Heart right ventricle (tissue), 16 donors: ENCODE measurements at regions not wholly inside any gene's neighbourhood (a gene's known extent, or its start where the extent isn't known, plus 50 kb on each side); places are given as distances from the start of the nearest gene placed in this dataset.

Source experiments
- ATAC-seq, 8 donors: fragments of 200-7000 bp; cut with Tn5 transposase; one replicate each; pipeline ENCODE4 v1.9.1; 2020; ENCODE audit warnings: mild to moderate bottlenecking in 8 of 8, moderate library complexity in 8 of 8, moderate number of reproducible peaks in 1 of 8
- DNase-seq, 2 donors: peaks; one replicate each; pipeline ENCODE4 v3.0.0-alpha.2; 2020
- H3K27ac ChIP-seq, 10 donors: fragments of 200-600 bp; sonication (generic) in 2 of 10; one replicate each; pipeline versions ENCODE4 v1.5.0 to v1.8.0; 2020 to 2022; ENCODE audit warnings: mild to moderate bottlenecking in 3 of 10
- H3K27me3 ChIP-seq, 7 donors: fragments of 200-600 bp; one replicate each; pipeline ENCODE4 v1.8.0; 2021 to 2022; ENCODE audit warnings: mild to moderate bottlenecking in 2 of 7
- H3K36me3 ChIP-seq, 9 donors: fragments of 200-600 bp; sonication (generic) in 1 of 9; one replicate each; pipeline versions ENCODE4 v1.5.0 to v1.8.0; 2020 to 2022; ENCODE audit warnings: mild to moderate bottlenecking in 2 of 9
- H3K4me1 ChIP-seq, 9 donors: fragments of 200-600 bp; sonication (generic) in 1 of 9; one replicate each; pipeline versions ENCODE4 v1.5.0 to v1.8.0; 2020 to 2022; ENCODE audit warnings: mild to moderate bottlenecking in 4 of 9
- H3K4me3 ChIP-seq, 10 donors: fragments of 200-600 bp; sonication (generic) in 2 of 10; one replicate each; pipeline versions ENCODE4 v1.5.0 to v1.8.0; 2020 to 2022; ENCODE audit warnings: mild to moderate bottlenecking in 7 of 10, moderate library complexity in 2 of 10
- H3K9me3 ChIP-seq, 11 donors: fragments of 200-600 bp in 10 of 11; sonication (generic) in 2 of 11; one replicate each; pipeline versions ENCODE4 v1.5.0 to v1.8.0; 2013 to 2022; ENCODE audit warnings: mild to moderate bottlenecking in 2 of 11, control low read depth in 1 of 11, moderate library complexity in 1 of 11
- WGBS, 2 donors: extraction: QIAGEN DNeasy Blood & Tissue Kit; methylation state at CpG; one replicate each; pipeline ENCODE4 v1.1.7; 2013; ENCODE audit warnings: inconsistent platforms in 1 of 2; 5-methylcytosine and 5-hydroxymethylcytosine counted together
- intact Hi-C, 10 donors: fragments of 100-400 bp; cut with DNase I; formaldehyde crosslinking; loops; one replicate each; pipeline versions ENCODE4 v1.11.1 to v1.14.2; 2022
- TF ChIP-seq, protein P1 (sequence below), 9 donors: fragments of 200-600 bp; sonication (generic) in 2 of 9; IDR thresholded peaks; one replicate each; pipeline versions ENCODE4 v1.5.0 to v1.8.0; 2021 to 2022; ENCODE audit warnings: antibody characterized with exemption in 9 of 9, mild to moderate bottlenecking in 5 of 9, moderate library complexity in 1 of 9
- donor health status: Arrhythmogenic right ventricular cardiomyopathy.
- donor health status: ischemic (EF 13 %, LVEDD 7.1; RV severe dilation, severe dysfunction).
- donor health status: healthy with polysubstance abuse.
- donor health status: DM: no; HTN: yes; CAD: no.
- donor health status: DM: no; HTN: no; CAD: no.
- donor health status: ischemic (EF 25% LVEDD 6.9; RV normal size, moderate dysfunction).
- donor health status: ischemic (EF 25% LVEDD 5.7; RV mildly dilated, moderate dysfunction).
- donor health status: healthy.
- donor health status: DM: yes; HTN: yes; CAD: no.
- donor health status: Ischemic cardiomyopathy.
- donor health status: ischemic (EF 35%, LVEDD 5.7; RV mildly dilated, moderate dysfunction).
- donor health status: nonischemic (EF 11% LVEDD 7.7; RV severe dilation, severe dysfunction).
- donor health status: DM: yes; HTN: yes; CAD: no.
- donor health status: PGD.
- donor health status: ischemic (EF 29% LVEDD 5.4; RV normal size, mild dysfunction).
- donor health status: nonischemic (EF 23%, LVEDD 6.1; RV moderate dilation, normal function).

DNA sequence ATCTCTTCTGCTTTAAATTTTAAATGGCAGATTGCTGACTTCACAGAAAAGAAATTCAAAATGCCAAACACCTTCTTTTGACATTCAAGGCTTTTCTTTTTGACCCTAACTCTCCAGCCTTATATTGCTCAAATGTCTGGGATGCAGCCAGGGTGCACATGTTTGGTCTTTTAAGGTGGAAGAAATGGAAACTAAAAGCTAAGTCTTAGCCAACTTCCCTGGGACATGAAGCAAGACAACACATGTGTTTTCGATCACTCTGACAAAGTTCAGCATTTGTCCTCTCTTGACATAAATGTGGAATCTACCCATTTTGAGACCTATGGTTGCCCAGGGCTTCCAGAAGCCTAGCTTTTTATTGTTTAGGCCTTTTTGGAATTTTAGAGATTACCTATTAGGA, 161.6 kb downstream of the RDH14 start:
- H3K4me3 ChIP-seq = no peak overlapping the region
- no peaks in the 10 kb centered on the region for H3K9me3 ChIP-seq
- DNase-seq = no peak
- H3K36me3 ChIP-seq = no peaks in the 10 kb centered on the region
- no peaks in the 10 kb centered on the region for H3K4me1 ChIP-seq
- 90 to 100% methylated on average over 1 of the region's 1 CpG for WGBS, 2 donors
- peak in 1 of 8 donors; percentile 29 for ATAC-seq
- no peak overlapping the region for H3K27ac ChIP-seq
- H3K27me3 ChIP-seq = no peaks in the 10 kb centered on the region
- TF ChIP-seq, protein P1, sequence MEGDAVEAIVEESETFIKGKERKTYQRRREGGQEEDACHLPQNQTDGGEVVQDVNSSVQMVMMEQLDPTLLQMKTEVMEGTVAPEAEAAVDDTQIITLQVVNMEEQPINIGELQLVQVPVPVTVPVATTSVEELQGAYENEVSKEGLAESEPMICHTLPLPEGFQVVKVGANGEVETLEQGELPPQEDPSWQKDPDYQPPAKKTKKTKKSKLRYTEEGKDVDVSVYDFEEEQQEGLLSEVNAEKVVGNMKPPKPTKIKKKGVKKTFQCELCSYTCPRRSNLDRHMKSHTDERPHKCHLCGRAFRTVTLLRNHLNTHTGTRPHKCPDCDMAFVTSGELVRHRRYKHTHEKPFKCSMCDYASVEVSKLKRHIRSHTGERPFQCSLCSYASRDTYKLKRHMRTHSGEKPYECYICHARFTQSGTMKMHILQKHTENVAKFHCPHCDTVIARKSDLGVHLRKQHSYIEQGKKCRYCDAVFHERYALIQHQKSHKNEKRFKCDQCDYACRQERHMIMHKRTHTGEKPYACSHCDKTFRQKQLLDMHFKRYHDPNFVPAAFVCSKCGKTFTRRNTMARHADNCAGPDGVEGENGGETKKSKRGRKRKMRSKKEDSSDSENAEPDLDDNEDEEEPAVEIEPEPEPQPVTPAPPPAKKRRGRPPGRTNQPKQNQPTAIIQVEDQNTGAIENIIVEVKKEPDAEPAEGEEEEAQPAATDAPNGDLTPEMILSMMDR (IDR thresholded peaks at IDR 0.05) = no peak
- intact Hi-C loops = loop anchor here in 1 of 10 donors (10.0 kb wide), 1 partner anchor 1456 kb away; no protein-coding TSS in a partner anchor

DNA sequence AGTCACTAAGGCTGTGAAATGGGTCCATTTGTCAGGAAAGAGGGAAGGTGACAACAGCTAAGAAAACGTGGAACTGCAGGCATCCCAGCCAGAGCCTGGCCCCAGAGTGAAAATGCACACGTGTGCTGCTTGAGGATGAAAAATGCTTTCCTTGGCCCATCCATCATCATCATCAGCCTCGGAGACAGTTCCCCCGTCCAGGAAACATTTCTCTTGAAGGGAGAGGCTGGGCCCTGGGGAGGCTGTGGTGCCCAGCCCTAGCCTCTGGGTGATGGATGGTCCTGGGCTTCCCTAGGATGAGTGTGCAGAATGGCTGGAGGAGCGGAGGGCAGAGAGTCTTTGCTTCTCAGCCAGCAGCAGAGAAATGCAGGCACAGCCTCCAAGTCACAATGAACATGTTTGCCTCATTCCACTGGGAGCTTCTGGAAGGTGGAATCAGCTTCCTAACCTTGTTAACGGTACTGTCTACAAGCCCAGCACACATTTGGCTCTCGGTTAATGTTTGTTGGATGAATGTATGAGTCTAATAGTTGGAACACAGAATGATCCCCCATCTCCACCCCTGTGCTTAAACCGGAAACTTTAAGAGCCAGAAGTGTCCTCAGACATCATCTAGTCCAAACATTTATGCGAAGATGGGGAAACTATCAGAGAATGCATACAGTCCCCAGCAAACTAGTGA, 164.0 kb downstream of the RDH14 start:
- Histone ChIP-seq H3K27me3 (no peaks in the 10 kb centered on the region), H3K4me1 (no peaks in the 10 kb centered on the region), H3K9me3 (no peaks in the 10 kb centered on the region), H3K27ac (no peak overlapping the region), H3K4me3 (no peak overlapping the region), H3K36me3 (no peaks in the 10 kb centered on the region)
- TF ChIP-seq, protein P1 (IDR thresholded peaks at IDR 0.05) = no peak
- DNase-seq (no peak), ATAC-seq (no peak)
- intact Hi-C loops = loop anchor here in 1 of 10 donors (10.0 kb wide), 1 partner anchor 1458 kb away; no protein-coding TSS in a partner anchor
- WGBS, 2 donors = 68 to 76% methylated on average over 9 of the region's 9 CpGs

DNA sequence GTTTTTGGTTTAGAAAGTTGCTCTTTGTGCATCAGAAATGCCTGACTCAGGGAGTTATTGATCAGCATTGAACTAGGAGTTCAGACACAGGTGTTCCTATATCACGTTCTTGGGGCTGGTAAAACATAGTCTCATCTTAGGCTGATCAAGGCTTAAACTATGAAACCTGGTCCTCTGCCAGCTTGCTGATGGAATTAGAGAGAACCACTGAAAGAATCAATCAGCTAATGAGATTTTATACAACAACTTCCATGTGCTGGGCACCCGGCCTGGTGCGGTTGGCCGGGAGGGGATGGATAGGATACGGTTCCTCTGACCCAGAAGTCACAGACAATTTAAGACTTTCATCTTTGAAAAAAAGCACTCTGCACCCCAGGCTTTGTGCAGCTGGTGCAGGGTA, 164.9 kb downstream of the RDH14 start:
- H3K4me3 ChIP-seq = no peak overlapping the region
- no peaks in the 10 kb centered on the region for H3K4me1 ChIP-seq
- intact Hi-C loops = loop anchor here in 1 of 10 donors (10.0 kb wide), 1 partner anchor 1459 kb away; no protein-coding TSS in a partner anchor
- ATAC-seq = no peak
- no peaks in the 10 kb centered on the region for H3K9me3 ChIP-seq
- TF ChIP-seq, protein P1 (IDR thresholded peaks at IDR 0.05) = no peak
- DNase-seq = no peak
- H3K27ac ChIP-seq = no peak overlapping the region
- H3K36me3 ChIP-seq = no peaks in the 10 kb centered on the region
- WGBS, 2 donors = 82 to 95% methylated on average over 5 of the region's 5 CpGs
- no peaks in the 10 kb centered on the region for H3K27me3 ChIP-seq

DNA sequence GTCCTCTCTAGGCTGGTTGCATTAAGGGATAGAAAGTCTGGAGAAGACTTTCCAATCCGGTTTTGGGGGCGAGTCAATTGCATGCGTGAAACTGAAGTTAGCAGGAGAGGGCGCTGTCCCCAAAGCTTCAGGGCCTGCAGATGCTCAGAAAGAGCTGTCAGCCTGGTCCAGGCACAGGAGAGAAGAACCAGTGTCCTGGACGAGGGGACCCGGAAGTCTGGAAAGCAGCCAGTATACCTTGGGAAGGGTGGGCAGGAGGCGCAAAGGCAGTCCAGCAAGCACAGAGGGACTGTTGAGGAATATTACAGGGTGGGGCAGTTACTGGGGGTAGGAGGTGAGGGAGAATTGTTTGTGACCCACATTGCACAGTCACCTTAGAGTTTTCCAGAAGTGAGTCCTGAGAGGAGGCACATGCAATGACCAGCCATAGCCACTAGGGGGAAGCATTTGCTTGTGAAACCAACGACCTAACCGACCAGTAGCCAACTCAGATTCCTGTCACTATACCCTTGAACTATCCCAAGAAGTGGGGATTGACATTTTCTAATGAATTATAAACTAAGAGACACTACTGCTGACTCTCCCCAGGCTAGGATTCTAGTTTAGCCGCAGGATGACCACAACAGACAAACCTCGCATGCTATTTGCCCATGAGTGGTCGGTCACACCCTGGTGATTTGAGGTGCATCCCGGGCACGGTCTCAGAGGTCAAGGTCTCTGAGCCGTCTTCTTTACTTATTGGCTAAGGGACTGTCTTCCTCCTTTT, 172.8 kb downstream of the RDH14 start:
- H3K4me1 ChIP-seq = peaks cover 0 to 7% (median 0%) of the 10 kb centered on the region in 9 donors
- ATAC-seq (peak; percentile 83 to 94 (median 92)), DNase-seq (peak; percentile 51 to 70)
- intact Hi-C loops = loop anchor here in 7 of 10 donors (5.0 to 10.0 kb wide), 3 partner anchors 977 to 1477 kb away; no protein-coding TSS in a partner anchor
- H3K27me3 ChIP-seq = peaks cover 0 to 3% (median 0%) of the 10 kb centered on the region in 7 donors
- TF ChIP-seq, protein P1 (IDR thresholded peaks at IDR 0.05) = peak; percentile 81 to 96 (median 92)
- 46 to 49% methylated on average over 15 of the region's 15 CpGs for WGBS, 2 donors
- no peaks in the 10 kb centered on the region for H3K9me3 ChIP-seq
- H3K36me3 ChIP-seq = no peaks in the 10 kb centered on the region
- no peak overlapping the region for H3K4me3 ChIP-seq
- peak overlapping the region in 5 of 10 donors; percentile 3 to 56 (median 29) for H3K27ac ChIP-seq
